Astrocyte (in vitro differentiated cells and primary cell): ENCODE measurements at regions not wholly inside any gene's neighbourhood (a gene's known extent, or its start where the extent isn't known, plus 50 kb on each side); places are given as distances from the start of the nearest gene placed in this dataset.

Source experiments
- CTCF ChIP-seq: IDR thresholded peaks from 2 replicates; pipeline ENCODE4 v1.5.1; 2011; ENCODE audit warnings: low read depth, mild to moderate bottlenecking, inconsistent platforms, low read length, moderate library complexity; ENCODE audit not compliant: insufficient read depth
- EZH2 ChIP-seq: IDR thresholded peaks from 2 replicates; pipeline ENCODE4 v1.6.1; 2012; ENCODE audit warnings: mild to moderate bottlenecking, low read length, inconsistent platforms; ENCODE audit not compliant: insufficient read depth

GRCh38 chr2:853203-853870 lies 97.3 kb upstream of the SNTG2 start:
- no peak for TF ChIP-seq CTCF
- no peak for TF ChIP-seq EZH2
